C4-2B (cell line): ENCODE measurements at regions not wholly inside any gene's neighbourhood (a gene's known extent, or its start where the extent isn't known, plus 50 kb on each side); places are given as distances from the start of the nearest gene placed in this dataset.

Source experiments
- H3K27ac ChIP-seq: fragments of 450-650 bp; 2 replicates; pipeline ENCODE4 v1.5.1; 2017
- ZFX ChIP-seq: fragments of 450-650 bp; IDR thresholded peaks from 2 replicates; pipeline ENCODE4 v1.6.1; 2017
- TF ChIP-seq, protein P1 (sequence below): fragments of 450-650 bp; conservative IDR thresholded peaks from 2 replicates; pipeline ENCODE4 v1.5.1; 2017; ENCODE audit warnings: mild to moderate bottlenecking

- no peak for TF ChIP-seq ZFX
- TF ChIP-seq, protein P1, sequence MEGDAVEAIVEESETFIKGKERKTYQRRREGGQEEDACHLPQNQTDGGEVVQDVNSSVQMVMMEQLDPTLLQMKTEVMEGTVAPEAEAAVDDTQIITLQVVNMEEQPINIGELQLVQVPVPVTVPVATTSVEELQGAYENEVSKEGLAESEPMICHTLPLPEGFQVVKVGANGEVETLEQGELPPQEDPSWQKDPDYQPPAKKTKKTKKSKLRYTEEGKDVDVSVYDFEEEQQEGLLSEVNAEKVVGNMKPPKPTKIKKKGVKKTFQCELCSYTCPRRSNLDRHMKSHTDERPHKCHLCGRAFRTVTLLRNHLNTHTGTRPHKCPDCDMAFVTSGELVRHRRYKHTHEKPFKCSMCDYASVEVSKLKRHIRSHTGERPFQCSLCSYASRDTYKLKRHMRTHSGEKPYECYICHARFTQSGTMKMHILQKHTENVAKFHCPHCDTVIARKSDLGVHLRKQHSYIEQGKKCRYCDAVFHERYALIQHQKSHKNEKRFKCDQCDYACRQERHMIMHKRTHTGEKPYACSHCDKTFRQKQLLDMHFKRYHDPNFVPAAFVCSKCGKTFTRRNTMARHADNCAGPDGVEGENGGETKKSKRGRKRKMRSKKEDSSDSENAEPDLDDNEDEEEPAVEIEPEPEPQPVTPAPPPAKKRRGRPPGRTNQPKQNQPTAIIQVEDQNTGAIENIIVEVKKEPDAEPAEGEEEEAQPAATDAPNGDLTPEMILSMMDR = no peak
- no peak overlapping the region for H3K27ac ChIP-seq
Measured at GRCh38 chr13:106102786-106103185, 432.7 kb downstream of the EFNB2 start.

DNA sequence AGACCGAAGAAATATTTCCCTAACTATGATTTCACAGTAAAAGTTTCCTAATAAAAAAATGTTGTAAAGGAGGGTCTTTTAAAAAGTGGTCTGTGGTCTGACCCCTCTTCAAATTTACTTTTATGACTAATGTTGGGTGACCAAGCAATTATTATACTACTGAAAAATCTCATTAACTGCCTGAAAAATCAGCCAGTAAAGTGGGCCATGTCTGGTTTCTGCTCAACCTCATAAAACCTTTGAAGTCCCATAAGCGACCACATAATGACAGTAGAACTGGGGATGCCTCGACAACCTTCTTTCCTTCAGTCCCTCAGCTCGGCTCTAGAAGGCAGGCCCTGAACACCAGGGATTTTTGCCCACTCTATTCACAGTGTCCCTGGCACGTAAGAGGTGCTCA lies 434.3 kb downstream of the EFNB2 start:
- no peak overlapping the region for H3K27ac ChIP-seq
- TF ChIP-seq, protein P1 = no peak
- TF ChIP-seq ZFX = no peak

DNA sequence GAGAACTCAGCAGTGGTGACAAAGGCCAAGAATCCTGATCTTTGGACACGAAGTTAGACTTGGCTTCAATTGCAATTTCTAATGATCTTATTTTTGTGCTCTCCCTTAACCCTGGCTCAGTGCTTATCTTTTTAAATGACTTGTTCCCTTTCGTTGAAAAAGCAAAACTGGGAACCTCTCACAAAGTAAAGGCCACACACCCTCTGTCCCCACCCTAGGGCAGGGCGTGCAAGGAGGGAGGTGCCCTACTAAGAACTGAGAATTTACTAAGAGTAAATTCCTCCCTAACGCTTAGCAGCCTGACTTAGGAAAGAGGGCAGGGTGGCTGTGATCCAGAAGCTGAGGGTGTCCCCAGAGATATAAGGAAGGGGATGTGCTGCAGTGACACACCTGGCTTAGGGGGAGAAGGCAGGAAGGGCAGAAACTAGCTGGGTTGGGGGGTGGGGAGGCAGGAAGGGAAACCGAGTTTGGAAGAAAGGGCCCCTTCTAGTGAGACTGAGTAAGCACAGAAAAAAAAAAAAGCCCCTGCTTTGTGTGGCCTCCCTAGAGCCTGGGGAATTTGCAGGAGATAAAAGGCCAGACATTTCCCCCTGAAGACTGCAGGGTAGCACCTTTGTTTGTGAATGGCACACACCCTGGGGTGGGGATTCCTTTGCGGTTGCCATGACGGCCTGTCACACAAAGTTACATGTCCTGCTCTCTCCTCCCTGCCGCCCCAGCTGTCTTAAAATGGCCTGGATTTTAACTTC lies 435.1 kb downstream of the EFNB2 start:
- TF ChIP-seq, protein P1 = no peak
- no peak for TF ChIP-seq ZFX
- H3K27ac ChIP-seq = peak overlapping the region; percentile 6; the same call in 1 of the 2 replicates

DNA sequence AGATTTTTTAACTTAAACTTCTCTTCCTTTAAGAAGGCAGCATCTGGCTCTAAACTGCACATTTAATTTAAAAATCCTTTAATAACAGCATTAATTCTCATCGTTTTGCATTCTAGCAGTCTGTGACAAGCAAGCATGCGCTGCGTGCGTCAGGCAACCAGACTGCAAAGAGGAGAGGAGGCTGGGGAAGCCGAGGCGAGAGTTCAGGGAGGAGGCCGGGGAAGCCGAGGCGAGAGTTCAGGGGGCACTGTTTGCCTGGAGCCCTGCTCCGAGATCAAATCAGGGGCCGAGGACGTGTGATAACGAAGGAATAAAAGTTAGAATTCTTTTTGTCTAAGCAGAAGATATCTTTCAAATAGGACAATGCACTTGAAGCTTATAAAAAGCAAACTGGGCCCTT lies 435.7 kb downstream of the EFNB2 start:
- no peak overlapping the region for H3K27ac ChIP-seq
- no peak for TF ChIP-seq ZFX
- TF ChIP-seq, protein P1 = no peak

DNA sequence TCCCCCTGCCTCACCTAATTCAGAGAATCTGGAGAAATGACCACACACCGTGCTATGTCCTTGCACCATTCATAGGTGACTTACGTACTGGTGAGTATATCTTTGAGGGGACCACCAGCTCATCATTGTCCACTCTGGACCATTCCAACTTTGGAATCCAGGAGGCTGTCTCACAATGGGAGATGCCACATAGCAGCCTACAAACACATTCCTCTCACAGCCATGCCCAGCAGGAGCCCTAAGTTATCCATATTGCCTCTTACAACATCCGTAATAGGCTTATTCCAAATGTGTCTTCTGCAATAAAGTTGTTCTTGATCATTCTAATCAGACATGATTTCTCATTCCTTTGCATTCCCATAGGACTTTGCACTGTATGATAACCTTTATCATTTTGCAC lies 436.7 kb downstream of the EFNB2 start:
- TF ChIP-seq, protein P1 = no peak
- TF ChIP-seq ZFX = no peak
- H3K27ac ChIP-seq = no peak overlapping the region

DNA sequence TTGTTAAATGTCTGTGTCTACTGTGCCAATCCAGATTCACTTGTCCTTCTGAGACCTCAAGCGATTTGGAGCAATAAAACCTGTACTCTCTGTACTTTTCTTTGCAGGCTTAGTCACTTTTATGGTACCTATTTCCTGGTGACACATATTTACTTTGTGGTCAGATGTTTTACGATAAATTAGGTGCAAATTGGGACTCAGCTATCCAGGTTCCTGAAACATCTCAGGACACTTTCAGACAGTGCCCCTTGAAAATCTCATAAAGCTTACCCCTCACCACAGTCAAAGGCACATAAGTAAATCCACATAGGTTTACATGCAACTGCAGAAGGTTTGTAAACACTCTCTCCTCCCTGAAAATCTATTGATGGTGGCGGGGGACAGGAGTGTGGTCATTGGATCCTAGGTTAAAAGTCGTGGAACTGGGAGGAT lies 438.8 kb downstream of the EFNB2 start:
- TF ChIP-seq, protein P1 = no peak
- TF ChIP-seq ZFX = no peak
- H3K27ac ChIP-seq = peak overlapping the region; percentile 41; the same call in 1 of the 2 replicates

DNA sequence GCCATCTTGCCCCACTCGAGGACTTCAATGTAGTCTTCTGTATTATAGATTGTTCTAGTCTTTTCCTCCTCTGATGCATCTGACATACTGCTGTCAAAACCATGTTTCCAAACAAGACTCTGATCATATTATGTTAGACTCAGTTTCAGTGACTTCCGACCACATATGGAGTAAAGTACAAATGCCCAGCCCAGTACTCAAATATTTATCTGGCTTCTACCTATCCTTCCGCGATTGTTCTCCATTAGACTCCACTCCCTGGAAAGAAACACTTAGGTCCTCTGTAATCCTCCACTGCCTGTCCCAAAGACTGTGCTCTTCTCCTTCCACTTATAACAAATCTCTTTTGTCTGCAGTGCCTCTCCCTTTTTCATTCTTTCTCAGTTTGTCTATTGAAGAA lies 439.5 kb downstream of the EFNB2 start:
- no peak for TF ChIP-seq ZFX
- TF ChIP-seq, protein P1 = 0 out of 2 replicates have a peak, but pooled peaks have one; percentile 1
- peak overlapping the region; percentile 42; the same call in 1 of the 2 replicates for H3K27ac ChIP-seq
